ENCODE measurements at regions not wholly inside any gene's neighbourhood (a gene's known extent, or its start where the extent isn't known, plus 50 kb on each side); places are given as distances from the start of the nearest gene placed in this dataset.
"Not testable (repeated sequence)": the region's sequence is repeated elsewhere in the genome, so short reads cannot be mapped to it uniquely, and the experiment has no call there.

DNA sequence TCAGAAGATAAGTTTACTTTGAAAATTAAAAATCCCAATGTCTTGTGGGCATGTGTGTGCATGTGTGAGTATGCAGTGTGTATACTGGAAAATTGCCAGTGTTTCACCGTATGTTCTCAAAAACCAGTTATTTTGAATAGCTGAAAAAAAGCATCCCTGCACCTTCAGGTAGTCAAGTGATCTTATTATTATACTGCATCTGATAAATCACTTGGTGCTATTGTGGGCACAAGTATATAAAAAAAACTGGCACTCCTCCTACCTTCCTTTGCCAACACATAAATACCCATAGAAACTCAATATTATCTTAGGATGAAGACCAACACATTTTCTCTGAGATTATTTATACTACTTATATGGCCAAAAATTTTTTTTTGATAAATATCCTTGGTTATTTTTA is 91.5 kb upstream of the MAP9 start:
- DNase-seq (ENCODE audit: low read depth in 2 of 2): no peak

DNA sequence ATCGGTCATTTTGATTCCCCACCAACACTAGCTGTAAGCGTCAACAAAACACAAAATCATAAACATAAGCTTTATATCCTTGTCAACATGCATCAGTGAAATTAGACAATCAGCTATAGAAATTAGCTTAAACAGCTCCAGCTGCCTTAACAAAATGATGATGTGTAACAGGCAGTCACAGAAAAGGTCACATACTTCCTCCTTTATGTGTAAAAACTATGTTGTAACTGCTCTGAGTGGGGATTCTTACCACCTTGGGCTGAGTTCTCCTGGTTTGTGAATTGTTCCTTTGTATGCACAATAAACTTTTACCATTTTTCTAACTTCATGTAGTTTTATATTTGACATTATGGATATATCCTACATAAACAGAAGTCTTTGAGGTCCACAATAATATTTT is 73.9 kb upstream of the MAP9 start:
- no peak for DNase-seq (ENCODE audit: low read depth in 2 of 2)

DNA sequence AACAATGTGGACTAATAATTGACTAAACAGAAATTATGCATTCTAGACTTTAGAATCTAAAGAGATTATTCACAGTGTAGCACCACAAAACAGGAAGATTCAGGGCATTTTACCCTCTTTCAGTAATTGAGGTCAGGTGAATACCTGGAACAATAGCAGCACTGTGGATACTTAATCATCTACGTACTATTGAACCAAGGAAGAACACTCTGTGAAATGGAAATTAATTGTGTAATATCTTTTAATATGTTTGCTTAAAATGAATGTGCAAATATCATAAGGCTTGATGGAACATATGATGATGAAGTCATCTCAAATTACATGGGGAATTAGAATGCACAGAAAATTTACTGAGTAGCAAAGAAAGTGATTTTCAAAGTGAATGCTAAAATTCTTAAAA is 68.5 kb upstream of the MAP9 start:
- DNase-seq (ENCODE audit: low read depth in 2 of 2): no peak

DNA sequence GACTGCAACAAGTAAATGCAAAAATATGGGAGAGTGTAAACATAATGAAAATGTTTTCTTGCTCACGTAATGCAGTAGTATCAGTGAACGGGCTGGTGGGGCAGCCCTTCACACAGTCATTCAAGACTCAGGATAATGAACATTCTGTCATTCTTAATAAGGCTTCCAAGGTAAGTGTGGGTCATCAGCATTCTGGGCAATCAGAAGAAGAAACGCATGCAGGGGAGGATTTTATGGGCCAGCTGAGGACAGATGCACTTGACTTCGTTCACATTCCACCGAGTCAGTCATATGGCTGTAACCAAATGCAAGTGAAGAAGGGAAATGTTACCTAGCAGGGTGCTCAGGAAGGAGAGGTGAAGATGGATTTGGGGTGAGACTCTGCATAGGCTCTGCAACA is 68.0 kb upstream of the MAP9 start:
- DNase-seq (ENCODE audit: low read depth in 2 of 2): no peak

DNA sequence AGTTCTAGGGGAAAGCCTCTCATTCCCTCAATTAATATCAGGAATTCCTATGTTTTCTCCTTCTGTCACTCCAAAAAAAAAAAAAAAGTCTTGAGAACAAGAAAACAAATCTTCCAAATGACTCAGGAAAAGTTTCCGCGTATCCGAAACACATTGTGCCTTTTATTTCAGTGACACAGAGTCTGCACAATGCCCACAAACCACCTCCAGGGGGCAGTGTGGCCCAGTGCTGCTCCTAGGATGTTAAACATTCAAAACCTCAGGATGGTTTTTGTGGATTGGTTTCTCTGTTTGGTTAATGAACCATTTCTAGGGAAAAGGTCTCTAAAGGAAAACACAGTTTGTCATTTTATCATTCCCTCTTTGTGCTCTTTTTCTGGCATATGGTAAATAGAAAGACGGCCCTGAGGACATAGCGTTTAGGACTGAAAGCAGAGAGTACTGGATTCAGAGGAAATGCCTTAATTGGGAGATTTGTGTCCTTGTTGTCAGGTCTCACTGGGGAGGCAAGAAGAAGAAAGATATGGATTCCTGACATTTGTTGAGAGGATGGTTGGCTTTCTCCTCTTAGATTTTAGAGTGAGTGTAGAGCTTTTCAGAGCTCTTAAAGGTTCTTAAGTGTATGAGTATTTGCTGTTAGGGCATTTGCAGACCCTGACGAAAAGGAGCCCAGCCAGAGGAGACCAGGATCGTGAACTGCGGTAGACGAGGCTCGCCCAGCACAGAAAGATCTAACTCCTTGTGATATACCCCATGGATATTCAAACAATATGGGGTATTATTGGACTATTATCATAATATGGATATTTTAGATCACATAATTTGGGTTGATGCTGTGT is 65.7 kb upstream of the MAP9 start:
- peak; percentile 15 to 47 for DNase-seq (ENCODE audit: low read depth in 2 of 2)

DNA sequence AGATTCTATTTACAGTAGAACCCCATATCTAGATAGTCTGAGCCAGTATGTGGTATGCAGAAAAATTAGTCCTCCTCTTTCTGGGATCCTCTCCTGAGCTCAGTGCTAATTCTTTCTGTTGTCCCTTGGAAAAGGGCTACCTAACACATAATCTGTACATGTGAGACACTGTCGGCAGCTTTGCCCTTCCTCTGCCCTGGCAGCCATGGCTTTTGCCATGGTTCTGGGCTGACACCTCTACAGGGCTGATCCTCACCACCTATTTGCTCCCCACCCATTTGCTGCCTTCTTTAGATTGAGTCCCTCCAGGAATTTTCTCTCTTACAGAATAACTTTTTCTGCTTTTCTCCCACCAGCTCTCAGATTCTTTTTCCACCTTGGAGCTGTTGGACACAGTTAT is 64.7 kb upstream of the MAP9 start:
- no peak for DNase-seq (ENCODE audit: low read depth in 2 of 2)

DNA sequence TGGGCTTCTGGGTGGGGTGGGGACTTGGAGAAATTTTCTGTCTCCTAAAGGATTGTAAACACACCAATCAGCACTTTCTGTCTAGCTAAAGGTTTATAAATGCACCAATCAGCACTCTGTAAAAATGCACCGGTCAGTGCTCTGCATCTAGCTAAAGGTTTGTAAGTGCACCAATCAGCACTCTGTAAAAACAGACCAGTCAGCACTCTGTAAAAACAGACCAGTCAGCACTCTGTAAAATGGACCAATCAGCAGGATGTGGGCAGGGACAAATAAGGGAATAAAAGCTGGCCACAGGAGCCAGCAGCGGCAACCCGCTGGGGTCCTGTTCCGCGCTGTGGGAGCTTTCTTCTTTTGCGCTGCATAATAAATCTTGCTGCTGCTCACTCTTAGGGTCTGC is 63.0 kb upstream of the MAP9 start:
- DNase-seq (ENCODE audit: low read depth in 2 of 2): not testable (repeated sequence)

DNA sequence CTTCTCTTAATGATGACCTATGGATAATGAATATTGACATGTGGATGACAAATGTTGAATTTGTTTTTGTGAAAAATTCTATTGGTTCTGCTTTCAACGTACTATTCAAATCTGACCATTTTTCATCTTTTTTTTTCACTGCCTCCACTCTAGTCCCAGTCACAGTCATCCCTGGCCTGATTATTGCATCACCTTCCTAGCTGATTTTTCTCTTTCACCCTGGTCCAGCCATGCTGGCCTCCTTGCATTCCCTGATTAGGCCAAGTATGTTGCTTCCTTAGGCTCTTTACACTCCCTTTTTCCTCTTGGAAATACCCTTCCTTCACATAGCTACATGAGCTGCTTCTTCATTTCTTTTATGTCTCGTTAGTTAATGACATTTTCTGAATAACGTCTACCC is 58.1 kb upstream of the MAP9 start:
- no peak for DNase-seq (ENCODE audit: low read depth in 2 of 2)

DNA sequence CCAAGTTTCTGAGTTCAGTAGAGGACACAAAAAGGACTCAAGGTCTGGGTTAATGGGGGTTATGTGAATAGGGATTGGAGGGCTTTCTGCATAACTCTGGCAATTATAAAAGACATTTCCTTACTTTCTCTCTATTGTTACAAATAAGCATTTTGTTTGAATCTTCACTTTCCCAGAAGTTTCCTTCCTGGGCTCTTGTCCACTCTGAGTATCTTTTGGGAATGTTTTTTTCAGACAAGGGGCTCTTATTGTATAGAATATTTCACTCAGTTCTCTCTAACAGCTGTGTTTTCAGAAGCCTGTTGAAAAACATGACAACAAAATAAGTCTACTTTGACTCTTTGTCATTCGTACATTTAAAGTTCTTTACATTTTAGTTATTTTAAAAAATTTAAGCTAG is 57.6 kb upstream of the MAP9 start:
- DNase-seq (ENCODE audit: low read depth in 2 of 2): no peak

DNA sequence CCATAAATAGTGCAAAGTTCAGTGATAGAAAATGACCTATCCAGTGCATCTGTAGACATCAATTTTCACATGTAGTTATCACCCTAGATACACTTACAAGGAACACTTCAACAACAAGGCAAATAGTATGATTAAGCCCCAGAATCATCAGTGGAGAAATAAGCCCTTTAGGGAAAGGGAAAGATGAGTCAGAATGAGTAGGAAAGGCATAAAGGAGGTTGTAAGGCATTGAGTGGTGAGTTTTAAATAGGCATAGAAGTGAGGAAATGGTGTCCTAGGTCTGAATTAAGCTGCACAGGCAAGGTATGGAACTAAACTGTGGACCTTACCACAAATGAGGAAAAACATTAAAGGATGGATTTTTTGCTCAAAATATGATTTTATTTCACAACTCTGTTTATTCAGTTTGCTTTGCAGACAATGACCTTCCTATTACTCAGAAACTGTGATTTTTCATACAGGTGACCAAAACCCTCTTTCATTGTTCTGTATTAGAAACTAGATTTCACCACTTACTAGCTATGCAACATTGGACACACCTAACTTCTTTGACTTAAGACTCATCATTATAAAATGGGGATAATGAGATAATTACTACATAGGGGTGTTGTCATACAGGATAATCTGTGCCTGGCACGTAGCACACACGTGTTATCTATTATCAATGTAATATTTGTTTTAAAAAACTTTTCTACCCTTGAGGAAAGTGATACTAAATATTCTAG is 57.0 kb upstream of the MAP9 start:
- no peak for DNase-seq (ENCODE audit: low read depth in 2 of 2)

DNA sequence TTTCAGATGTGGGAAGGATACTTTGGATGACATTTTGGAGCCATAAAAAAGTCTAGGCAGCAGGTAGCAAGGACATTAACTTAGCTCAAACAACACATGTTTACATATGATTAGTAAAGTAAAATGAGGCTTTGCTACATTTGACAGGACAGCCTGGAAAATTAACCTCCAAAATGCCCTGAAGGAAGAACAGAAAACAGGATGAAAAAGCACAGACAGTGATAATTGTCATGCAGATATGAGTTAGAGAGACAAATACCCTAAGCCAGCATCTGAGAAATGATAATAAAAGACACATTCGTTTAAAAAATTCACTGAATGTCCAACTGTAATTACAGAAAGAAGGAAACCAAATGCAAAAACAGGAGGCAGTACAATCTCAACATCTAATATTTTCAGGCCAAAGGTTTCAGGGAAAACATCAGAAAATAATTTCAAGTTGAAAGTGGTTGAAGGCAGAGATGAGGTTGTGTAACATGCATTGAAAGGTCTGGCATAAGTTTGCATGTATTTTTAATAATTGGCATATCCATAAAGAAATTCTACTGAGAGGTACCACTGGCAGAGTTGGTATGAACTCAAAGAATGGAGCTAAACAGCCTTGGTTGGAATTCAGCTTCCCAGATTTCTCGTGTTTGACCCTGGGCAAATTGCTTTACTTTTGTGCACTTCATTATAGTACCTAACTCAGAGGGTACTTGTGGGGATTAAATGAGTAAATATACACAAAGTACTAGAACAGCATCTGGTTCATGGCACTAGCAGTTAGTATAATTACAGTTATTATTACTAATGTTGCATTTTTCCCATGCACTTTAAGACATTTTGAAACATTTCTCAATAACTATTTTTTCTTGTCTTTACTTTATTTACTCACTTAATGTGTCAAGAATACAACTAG is 54.4 kb upstream of the MAP9 start:
- no peak for DNase-seq (ENCODE audit: low read depth in 2 of 2)

DNA sequence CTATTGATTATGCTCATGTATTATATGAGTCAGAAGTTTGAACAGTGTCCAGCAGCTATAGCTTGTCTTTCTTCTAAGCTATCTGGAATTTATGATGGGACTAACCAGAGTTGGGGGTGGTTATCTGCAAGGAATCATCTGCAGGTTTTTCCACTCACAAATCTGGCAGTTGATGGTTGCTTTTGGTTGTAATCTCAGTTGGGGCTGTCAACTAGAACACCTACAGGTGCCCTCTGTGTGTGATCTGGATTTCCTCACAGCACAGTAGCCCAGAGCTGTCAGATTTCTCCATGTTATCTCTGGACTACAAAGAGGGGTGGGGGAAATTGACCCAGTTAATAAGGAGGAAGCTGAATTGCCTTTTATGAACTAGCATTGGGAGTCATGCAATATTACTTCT is 51.4 kb upstream of the MAP9 start:
- DNase-seq (ENCODE audit: low read depth in 2 of 2): no peak

DNA sequence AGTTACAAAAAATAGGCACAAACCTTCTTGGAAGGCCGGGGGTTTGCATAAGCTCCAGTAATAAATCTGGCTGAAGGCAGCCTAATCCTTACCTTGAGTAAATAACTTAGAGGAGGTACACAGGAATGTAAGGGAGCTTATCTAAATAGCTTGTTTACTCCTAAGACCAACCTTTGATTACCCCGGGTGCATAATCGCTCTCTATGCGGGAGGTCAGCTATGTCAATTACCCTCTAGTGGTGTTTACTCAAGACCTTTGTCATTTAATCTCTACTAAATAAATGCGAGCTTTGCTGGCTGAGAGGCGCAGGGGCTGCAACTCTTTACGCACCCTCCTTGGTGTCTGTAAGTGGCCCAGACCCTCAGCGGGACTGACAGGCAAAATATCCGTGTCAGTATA is 50.2 kb upstream of the MAP9 start:
- DNase-seq (ENCODE audit: low read depth in 2 of 2): no peak
